ENCODE measurements at regions not wholly inside any gene's neighbourhood (a gene's known extent, or its start where the extent isn't known, plus 50 kb on each side); places are given as distances from the start of the nearest gene placed in this dataset.

DNA sequence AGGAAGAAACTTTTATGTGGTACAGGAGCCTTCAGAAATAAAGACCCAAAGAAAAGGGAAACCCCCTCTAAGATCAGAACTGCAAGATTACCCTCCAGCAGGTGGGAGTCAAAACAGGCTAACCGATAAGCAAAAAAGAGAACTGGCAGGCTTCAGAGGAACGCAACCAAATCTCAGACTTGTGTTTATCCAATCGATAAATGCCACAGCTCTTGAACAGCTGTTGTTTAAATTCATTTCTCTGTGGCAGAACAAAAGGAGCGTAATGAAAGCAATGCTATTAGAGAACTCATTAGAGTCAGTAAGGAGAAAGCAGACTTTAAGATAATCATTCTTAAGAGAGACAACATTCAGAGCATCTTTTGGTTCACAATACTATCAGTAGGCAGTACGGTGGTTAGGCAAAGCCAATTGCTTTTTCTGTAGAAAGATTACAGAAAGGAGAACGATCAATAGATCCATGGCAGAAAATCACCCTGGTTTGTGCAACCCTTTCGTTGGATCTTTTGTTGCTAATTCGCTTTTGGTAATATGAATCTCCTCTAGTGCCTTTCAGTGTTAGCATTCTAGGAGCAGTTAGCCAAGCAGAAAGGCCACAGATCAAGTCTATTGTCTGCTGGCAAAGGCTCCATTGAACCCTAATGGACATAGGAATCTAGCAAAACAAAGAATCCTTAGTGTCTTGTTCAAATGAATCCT, 476.4 kb upstream of the CHST9 start:
- no peak overlapping the region for H3K27ac ChIP-seq
- H3K36me3 ChIP-seq, result no peaks in the 10 kb centered on the region
- no peaks in the 10 kb centered on the region for H3K9me3 ChIP-seq
- H4K20me1 ChIP-seq, result no peaks in the 10 kb centered on the region
- no peak overlapping the region for H3K4me2 ChIP-seq
- H3K4me1 ChIP-seq, result no peaks in the 10 kb centered on the region
- H3K9ac ChIP-seq, result no peak overlapping the region
- no peak for TF ChIP-seq Cebpa-rat (IDR thresholded peaks at IDR 0.05)
- no peak overlapping the region for H3K4me3 ChIP-seq
- no peaks in the 10 kb centered on the region for H3K27me3 ChIP-seq

DNA sequence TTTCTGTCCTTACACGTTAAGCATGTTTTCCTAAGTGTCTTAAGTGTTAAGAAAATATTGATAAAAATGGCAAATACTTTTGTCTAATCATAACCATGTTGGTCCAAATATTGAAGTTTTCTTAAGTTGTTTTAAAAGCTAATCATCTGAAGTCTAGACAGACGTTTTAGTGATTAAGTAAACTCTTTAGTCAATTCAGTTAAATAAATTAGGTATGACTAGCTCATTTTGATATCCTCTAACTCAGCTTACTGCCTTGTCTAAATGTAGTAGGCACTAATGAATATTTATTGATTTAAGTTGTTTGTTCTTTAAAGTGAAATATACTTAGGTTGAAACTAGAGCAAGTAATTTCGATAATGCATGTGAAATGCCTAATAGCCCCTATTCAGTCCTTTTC, 471.8 kb upstream of the CHST9 start:
- TF ChIP-seq Cebpa-rat (IDR thresholded peaks at IDR 0.05), result no peak
- Histone ChIP-seq H4K20me1 (no peaks in the 10 kb centered on the region), H3K4me1 (no peaks in the 10 kb centered on the region), H3K4me3 (no peak overlapping the region), H3K9ac (no peak overlapping the region), H3K27me3 (no peaks in the 10 kb centered on the region), H3K36me3 (no peaks in the 10 kb centered on the region), H3K27ac (no peak overlapping the region), H3K4me2 (no peak overlapping the region), H3K9me3 (no peaks in the 10 kb centered on the region)

DNA sequence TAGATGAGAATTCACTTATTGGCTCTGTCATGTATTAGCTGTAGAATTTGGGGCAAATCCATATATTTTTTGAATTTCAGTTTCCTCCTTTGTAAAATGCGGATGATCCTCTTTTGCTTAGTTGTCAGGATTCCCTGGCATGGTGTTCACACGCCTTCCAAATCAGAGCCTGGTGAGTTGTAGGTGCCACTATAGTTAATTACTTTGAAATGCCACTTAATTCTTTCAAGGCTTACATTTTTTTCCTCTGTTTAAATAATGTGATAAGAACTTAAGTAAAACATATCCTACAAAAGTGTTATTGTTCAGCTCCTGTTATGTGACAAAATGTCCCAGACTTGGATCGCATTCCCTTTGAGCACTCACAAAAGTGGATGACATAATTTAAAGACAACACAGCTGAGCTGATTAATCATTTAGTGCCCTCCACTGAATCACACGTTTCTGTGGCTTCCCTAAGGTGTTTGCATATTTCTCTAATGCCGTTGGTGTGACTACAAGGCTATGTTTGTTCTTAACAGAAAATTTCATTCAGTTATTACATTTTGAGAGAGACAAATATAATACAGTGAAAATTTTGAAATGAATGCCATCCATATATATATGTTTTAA, 471.2 kb upstream of the CHST9 start:
- TF ChIP-seq Cebpa-rat (IDR thresholded peaks at IDR 0.05), result no peak
- no peaks in the 10 kb centered on the region for H3K4me1 ChIP-seq
- no peak overlapping the region for H3K4me3 ChIP-seq
- H3K4me2 ChIP-seq, result no peak overlapping the region
- H3K36me3 ChIP-seq, result no peaks in the 10 kb centered on the region
- no peak overlapping the region for H3K9ac ChIP-seq
- H4K20me1 ChIP-seq, result no peaks in the 10 kb centered on the region
- H3K9me3 ChIP-seq, result no peaks in the 10 kb centered on the region
- H3K27me3 ChIP-seq, result no peaks in the 10 kb centered on the region
- H3K27ac ChIP-seq, result no peak overlapping the region

DNA sequence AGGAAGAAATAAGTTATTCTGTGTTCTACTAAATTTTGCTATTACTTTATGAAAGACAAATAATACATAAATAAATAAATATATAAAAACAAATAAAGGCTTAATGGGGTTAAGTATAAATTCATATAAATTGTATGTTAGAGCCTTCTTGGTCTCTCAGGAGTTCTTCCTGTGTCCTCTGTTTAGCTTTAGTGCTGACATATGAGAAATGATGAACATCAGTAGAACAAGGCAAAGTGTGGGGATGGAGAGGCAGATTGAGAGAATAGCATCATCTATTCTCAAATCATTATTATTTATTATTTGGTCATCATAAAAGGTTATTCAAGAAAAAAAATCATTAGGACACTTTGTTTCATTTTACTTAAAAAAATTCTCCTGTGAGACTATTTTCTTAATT, 468.1 kb upstream of the CHST9 start:
- H3K4me1 ChIP-seq, result no peaks in the 10 kb centered on the region
- H3K36me3 ChIP-seq, result no peaks in the 10 kb centered on the region
- no peak overlapping the region for H3K4me2 ChIP-seq
- no peak for TF ChIP-seq Cebpa-rat (IDR thresholded peaks at IDR 0.05)
- H3K9ac ChIP-seq, result no peak overlapping the region
- H4K20me1 ChIP-seq, result no peaks in the 10 kb centered on the region
- H3K27me3 ChIP-seq, result no peaks in the 10 kb centered on the region
- no peak overlapping the region for H3K4me3 ChIP-seq
- no peak overlapping the region for H3K27ac ChIP-seq
- H3K9me3 ChIP-seq, result no peaks in the 10 kb centered on the region

DNA sequence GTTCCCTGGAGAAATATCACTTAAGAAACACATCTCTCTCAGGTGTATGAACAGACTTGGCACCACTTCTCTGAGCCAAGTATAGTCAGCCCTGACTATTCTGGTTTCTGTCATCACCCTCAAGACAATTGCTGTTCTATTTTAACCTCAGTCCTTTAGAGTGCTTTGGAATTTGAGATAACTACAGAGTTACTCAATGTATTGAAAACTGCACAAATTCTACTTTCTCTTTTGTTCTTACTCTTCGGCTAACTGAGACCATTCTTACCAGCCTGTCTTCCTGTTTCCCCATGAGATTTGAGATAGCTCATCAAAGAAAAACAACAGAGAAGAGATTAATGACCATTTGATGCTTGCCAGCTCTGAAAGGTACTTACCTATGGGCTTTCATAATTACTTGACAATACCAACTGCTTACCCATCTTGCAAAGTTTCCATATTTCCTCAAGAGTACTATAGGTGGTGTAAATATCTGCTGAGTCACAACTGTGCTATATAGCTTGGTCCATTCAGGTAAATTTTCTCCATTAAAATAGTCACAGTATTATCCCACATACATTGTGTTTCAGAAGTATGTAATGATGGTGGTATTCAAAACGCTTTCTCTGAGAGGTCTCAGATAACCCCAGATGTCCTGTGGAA, 467.5 kb upstream of the CHST9 start:
- Histone ChIP-seq H3K36me3 (no peaks in the 10 kb centered on the region), H3K9ac (no peak overlapping the region), H3K27ac (no peak overlapping the region), H3K4me3 (no peak overlapping the region), H4K20me1 (no peaks in the 10 kb centered on the region), H3K27me3 (no peaks in the 10 kb centered on the region), H3K4me2 (no peak overlapping the region), H3K4me1 (no peaks in the 10 kb centered on the region), H3K9me3 (no peaks in the 10 kb centered on the region)
- TF ChIP-seq Cebpa-rat (IDR thresholded peaks at IDR 0.05), result no peak

DNA sequence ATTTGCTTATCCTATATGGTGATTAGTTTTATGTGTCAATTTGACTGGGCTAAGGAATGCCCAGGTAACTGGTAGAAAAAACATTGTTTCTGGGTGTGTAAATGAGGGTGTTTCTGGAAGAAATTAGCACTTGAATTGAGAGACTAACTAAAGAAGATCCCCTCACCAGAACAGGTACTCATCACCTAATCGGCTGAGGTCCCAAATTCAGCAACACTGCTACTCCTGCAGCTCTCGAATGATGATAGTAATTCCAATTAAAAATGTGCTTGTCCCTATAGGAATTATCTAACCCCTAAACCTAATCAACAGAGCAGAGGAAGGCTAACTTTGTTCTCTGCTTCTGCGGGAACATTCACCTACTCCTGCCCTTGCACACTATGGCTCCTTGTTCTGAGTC, 464.5 kb upstream of the CHST9 start:
- Histone ChIP-seq H3K4me2 (no peak overlapping the region), H3K27me3 (no peaks in the 10 kb centered on the region), H3K4me1 (no peaks in the 10 kb centered on the region), H3K27ac (no peak overlapping the region), H4K20me1 (no peaks in the 10 kb centered on the region), H3K9me3 (no peaks in the 10 kb centered on the region), H3K36me3 (no peaks in the 10 kb centered on the region), H3K9ac (no peak overlapping the region), H3K4me3 (no peak overlapping the region)
- no peak for TF ChIP-seq Cebpa-rat (IDR thresholded peaks at IDR 0.05)

DNA sequence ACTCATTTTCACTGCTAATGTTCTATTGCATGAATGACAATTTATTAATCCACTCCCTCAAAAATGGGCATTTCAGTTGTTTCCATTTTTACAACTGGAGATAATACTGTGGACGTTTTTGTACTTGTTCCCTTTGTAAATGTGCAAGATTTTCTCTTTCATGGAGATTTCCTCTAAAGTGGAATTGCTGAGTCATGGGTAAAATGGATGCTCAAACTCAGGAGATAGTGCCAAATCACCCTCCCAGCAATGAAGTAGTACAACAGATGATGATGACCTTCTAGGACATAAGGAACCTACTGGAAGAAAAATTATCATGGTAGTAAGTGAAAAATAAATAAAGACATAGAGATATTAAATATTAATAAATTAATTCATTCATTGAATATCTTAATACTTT, 460.8 kb upstream of the CHST9 start:
- no peak overlapping the region for H3K4me2 ChIP-seq
- H3K4me1 ChIP-seq, result no peaks in the 10 kb centered on the region
- H3K4me3 ChIP-seq, result no peak overlapping the region
- no peaks in the 10 kb centered on the region for H3K36me3 ChIP-seq
- no peaks in the 10 kb centered on the region for H3K27me3 ChIP-seq
- TF ChIP-seq Cebpa-rat (IDR thresholded peaks at IDR 0.05), result no peak
- no peaks in the 10 kb centered on the region for H4K20me1 ChIP-seq
- no peak overlapping the region for H3K9ac ChIP-seq
- H3K9me3 ChIP-seq, result no peaks in the 10 kb centered on the region
- H3K27ac ChIP-seq, result no peak overlapping the region

DNA sequence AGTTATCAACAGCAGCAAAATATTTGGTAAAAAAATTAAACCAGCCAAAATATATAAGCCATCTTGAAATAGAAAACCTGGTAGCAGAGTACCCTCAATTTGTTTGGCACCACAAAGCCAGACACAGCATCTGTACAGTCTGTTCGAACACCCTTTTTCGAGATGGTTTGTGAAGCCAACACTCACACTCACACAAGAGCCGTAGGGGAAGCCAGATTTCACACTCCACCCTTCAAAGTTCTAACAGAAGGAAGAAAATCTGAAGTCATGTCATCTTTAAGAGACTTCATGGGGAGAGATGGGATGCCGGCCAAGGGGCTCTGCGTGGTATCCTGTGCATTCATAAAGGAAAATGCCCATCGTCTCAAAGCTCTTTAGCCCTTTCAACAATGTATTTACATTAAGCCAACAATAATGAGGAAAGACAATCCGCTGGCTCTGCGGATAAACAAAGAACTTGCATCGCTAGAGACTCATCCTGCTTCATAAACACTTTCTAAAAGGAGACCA, 451.5 kb upstream of the CHST9 start:
- TF ChIP-seq Cebpa-rat (IDR thresholded peaks at IDR 0.05), result no peak
- Histone ChIP-seq H3K4me1 (no peaks in the 10 kb centered on the region), H3K27me3 (no peaks in the 10 kb centered on the region), H3K36me3 (no peaks in the 10 kb centered on the region), H3K27ac (no peak overlapping the region), H3K4me3 (no peak overlapping the region), H3K9ac (no peak overlapping the region), H3K4me2 (no peak overlapping the region), H4K20me1 (no peaks in the 10 kb centered on the region), H3K9me3 (no peaks in the 10 kb centered on the region)

DNA sequence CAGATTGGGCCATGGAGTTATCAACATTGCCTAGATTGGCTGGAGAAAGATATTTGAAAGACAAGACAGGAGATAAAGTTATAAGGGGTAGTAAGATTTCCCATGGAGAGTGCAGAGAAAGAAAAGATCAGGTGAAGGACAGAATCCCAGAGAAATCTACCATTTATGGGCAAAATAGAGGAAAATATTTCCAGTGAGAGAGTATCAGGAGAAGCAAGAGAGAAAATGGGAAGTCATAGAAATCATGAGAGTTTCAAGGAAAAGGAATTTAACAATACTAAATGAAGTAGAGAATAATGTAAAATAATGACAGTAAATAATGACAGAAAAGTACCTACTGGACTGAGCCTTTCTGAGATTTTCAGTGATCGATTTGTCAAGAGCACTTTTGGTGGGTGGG, 447.6 kb upstream of the CHST9 start:
- Histone ChIP-seq H3K4me1 (no peaks in the 10 kb centered on the region), H3K36me3 (no peaks in the 10 kb centered on the region), H3K9me3 (no peaks in the 10 kb centered on the region), H3K4me2 (no peak overlapping the region), H3K4me3 (no peak overlapping the region), H3K27ac (no peak overlapping the region), H3K9ac (no peak overlapping the region), H3K27me3 (no peaks in the 10 kb centered on the region), H4K20me1 (no peaks in the 10 kb centered on the region)
- TF ChIP-seq Cebpa-rat (IDR thresholded peaks at IDR 0.05), result no peak

DNA sequence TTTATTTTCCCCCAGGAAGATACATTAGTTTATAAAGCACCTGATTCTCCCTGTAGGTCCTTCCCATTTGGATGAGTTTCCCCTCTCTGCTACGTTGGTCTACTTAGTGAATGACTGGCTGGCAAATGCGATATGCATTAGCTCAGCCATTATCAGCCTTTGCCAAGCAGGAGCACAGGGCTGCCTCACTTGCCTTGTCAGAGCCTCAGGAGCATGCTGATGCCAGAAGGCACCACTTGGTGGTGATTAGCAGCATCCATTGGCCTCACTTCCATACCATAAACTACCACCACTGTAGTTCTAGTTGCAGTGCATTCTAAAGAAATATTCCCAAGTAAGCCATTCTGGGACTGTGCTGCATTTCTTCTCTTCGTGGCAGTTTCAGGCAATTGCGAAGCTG, 442.8 kb upstream of the CHST9 start:
- H3K4me2 ChIP-seq, result no peak overlapping the region
- TF ChIP-seq Cebpa-rat (IDR thresholded peaks at IDR 0.05), result no peak
- no peaks in the 10 kb centered on the region for H3K36me3 ChIP-seq
- H3K27ac ChIP-seq, result no peak overlapping the region
- H3K4me1 ChIP-seq, result no peaks in the 10 kb centered on the region
- H4K20me1 ChIP-seq, result no peaks in the 10 kb centered on the region
- H3K9ac ChIP-seq, result no peak overlapping the region
- no peaks in the 10 kb centered on the region for H3K27me3 ChIP-seq
- H3K4me3 ChIP-seq, result no peak overlapping the region
- H3K9me3 ChIP-seq, result no peaks in the 10 kb centered on the region

Data from BLaER1 (cell line).